Adrenal gland (tissue), 9 donors: ENCODE measurements at regions not wholly inside any gene's neighbourhood (a gene's known extent, or its start where the extent isn't known, plus 50 kb on each side); places are given as distances from the start of the nearest gene placed in this dataset.

ENCODE experiments used
- DNase-seq, 7 donors: peaks; one replicate each; pipeline ENCODE4 v3.0.0-alpha.2; 2019 to 2020
- H3K27ac ChIP-seq, 5 donors: fragments of 200-600 bp; sonication (generic) in 4 of 5; 1 replicate in 3 of 5; 2 replicates in 2 of 5; pipeline versions ENCODE4 v1.5.1 to v1.8.0; 2016 to 2020; ENCODE audit warnings: mild to moderate bottlenecking in 1 of 5
- H3K27me3 ChIP-seq: fragments of 200-600 bp; 2 replicates; pipeline ENCODE4 v1.8.0; 2021
- H3K36me3 ChIP-seq, 2 donors: fragments of 200-600 bp; replicated peaks in 1 of 2; 1 replicate in 1 of 2; 2 replicates in 1 of 2; pipeline versions ENCODE4 v1.5.1 to v1.8.0; 2018 to 2022
- H3K4me1 ChIP-seq, 2 donors: fragments of 200-600 bp; replicated peaks in 1 of 2; 1 replicate in 1 of 2; 2 replicates in 1 of 2; pipeline versions ENCODE4 v1.5.1 to v1.8.0; 2018 to 2021
- H3K4me3 ChIP-seq, 4 donors: fragments of 200-600 bp; sonication (generic) in 3 of 4; one replicate each; pipeline ENCODE4 v1.5.1; 2016 to 2018
- H3K9me3 ChIP-seq, 3 donors: fragments of 200-600 bp; sonication (generic) in 1 of 3; replicated peaks in 1 of 3; 1 replicate in 2 of 3; 2 replicates in 1 of 3; pipeline versions ENCODE4 v1.5.1 to v1.8.0; 2016 to 2021
- CTCF ChIP-seq, 6 experiments: fragments of 450-650 bp in 4 of 6; fragments of 200-600 bp in 2 of 6; sonication (generic) in 1 of 6; IDR thresholded peaks; 1 replicate in 5 of 6; 2 replicates in 1 of 6; pipeline versions ENCODE4 v1.5.1 to v1.8.0; 2016 to 2021; ENCODE audit warnings: antibody characterized with exemption in 6 of 6, mild to moderate bottlenecking in 2 of 6, moderate library complexity in 1 of 6
- POLR2A ChIP-seq, 2 donors: fragments of 450-650 bp; IDR thresholded peaks; one replicate each; pipeline ENCODE4 v1.6.1; 2017; ENCODE audit warnings: antibody characterized with exemption in 2 of 2, mild to moderate bottlenecking in 2 of 2, moderate library complexity in 1 of 2
- WGBS, 4 donors: extraction: QIAGEN DNeasy Blood & Tissue Kit in 2 of 4; methylation state at CpG; one replicate each; pipeline versions ENCODE4 v1.1.5 to v1.1.7; 2013 to 2017; 5-methylcytosine and 5-hydroxymethylcytosine counted together
- intact Hi-C, 2 donors: fragments of 100-400 bp; cut with DNase I; formaldehyde crosslinking; loops; one replicate each; pipeline versions ENCODE4 v1.14.1 to v1.15.0; 2022 to 2023
- donor health status: healthy with polysubstance abuse.
- donor health status: Bipolar disorder and iron deficiency.
- donor health status: DM: yes; HTN: yes; CAD: no.
- donor health status: DM: no; HTN: no; CAD: no.
- donor health status: DM: no; HTN: no; CAD: no.

- H3K9me3 ChIP-seq: no peaks in the 10 kb centered on the region
- no peak overlapping the region for H3K4me3 ChIP-seq
- TF ChIP-seq POLR2A (IDR thresholded peaks at IDR 0.05) (no peak), CTCF (IDR thresholded peaks at IDR 0.05) (no peak)
- H3K36me3 ChIP-seq: no peaks in the 10 kb centered on the region
- no peak overlapping the region for H3K27ac ChIP-seq
- intact Hi-C loops: no loop called here
- no peaks in the 10 kb centered on the region for H3K4me1 ChIP-seq
- no peak for DNase-seq
- no peaks in the 10 kb centered on the region for H3K27me3 ChIP-seq
- 68 to 91% (median 86%) methylated on average over 2 of the region's 2 CpGs for WGBS, 4 donors
Measured at GRCh38 chr10:52986125-52986524, 213.5 kb upstream of the MBL2 start.

GRCh38 chr10:52984169-52984568, 211.6 kb upstream of the MBL2 start:
- Histone ChIP-seq H3K4me1 (no peaks in the 10 kb centered on the region), H3K4me3 (no peak overlapping the region), H3K36me3 (no peaks in the 10 kb centered on the region), H3K27me3 (no peaks in the 10 kb centered on the region), H3K27ac (no peak overlapping the region), H3K9me3 (no peaks in the 10 kb centered on the region)
- no peak for DNase-seq
- no peak for TF ChIP-seq POLR2A (IDR thresholded peaks at IDR 0.05)
- TF ChIP-seq CTCF (IDR thresholded peaks at IDR 0.05): no peak
- intact Hi-C loops: no loop called here

- Histone ChIP-seq H3K4me1 (no peaks in the 10 kb centered on the region), H3K27ac (no peak overlapping the region), H3K36me3 (no peaks in the 10 kb centered on the region), H3K4me3 (no peak overlapping the region), H3K9me3 (no peaks in the 10 kb centered on the region), H3K27me3 (no peaks in the 10 kb centered on the region)
- WGBS, 4 donors: 59 to 71% (median 65%) methylated on average over 3 of the region's 3 CpGs
- no peak for DNase-seq
- TF ChIP-seq POLR2A (IDR thresholded peaks at IDR 0.05) (no peak), CTCF (IDR thresholded peaks at IDR 0.05) (no peak)
- intact Hi-C loops: no loop called here
Measured at GRCh38 chr10:52979295-52979990, 206.9 kb upstream of the MBL2 start.

- Histone ChIP-seq H3K27ac (no peak overlapping the region), H3K4me3 (no peak overlapping the region), H3K9me3 (no peaks in the 10 kb centered on the region), H3K4me1 (no peaks in the 10 kb centered on the region), H3K27me3 (no peaks in the 10 kb centered on the region), H3K36me3 (no peaks in the 10 kb centered on the region)
- no peak for DNase-seq
- no peak for TF ChIP-seq CTCF (IDR thresholded peaks at IDR 0.05)
- TF ChIP-seq POLR2A (IDR thresholded peaks at IDR 0.05): no peak
- intact Hi-C loops: no loop called here
- WGBS, 4 donors: 61 to 100% (median 86%) methylated on average over 2 of the region's 2 CpGs
Measured at GRCh38 chr10:52977581-52977980, 205.0 kb upstream of the MBL2 start.
